Activated CD4-positive, alpha-beta T cell treated with anti-CD3 and anti-CD28 coated beads for 36 hours (primary cell): ENCODE measurements at regions not wholly inside any gene's neighbourhood (a gene's known extent, or its start where the extent isn't known, plus 50 kb on each side); places are given as distances from the start of the nearest gene placed in this dataset.
"Not testable (repeated sequence)": the region's sequence is repeated elsewhere in the genome, so short reads cannot be mapped to it uniquely, and the experiment has no call there.

ENCODE experiments used
- ATAC-seq: fragments of 200-7000 bp; cut with Tn5 transposase; one replicate; pipeline ENCODE4 v1.10.0; 2021; ENCODE audit warnings: mild to moderate bottlenecking, moderate library complexity
- CTCF ChIA-PET: fragments of 350-600 bp; sonication (Branson Sonifier 250); formaldehyde crosslinking; loops from one replicate; lab custom pipeline; 2021; ENCODE audit warnings: antibody characterized with exemption; lab: Charles Lee
- POLR2A ChIA-PET: fragments of 350-600 bp; sonication (Branson Sonifier 250); formaldehyde crosslinking; loops from one replicate; lab custom pipeline; 2021; ENCODE audit warnings: antibody characterized with exemption, inconsistent platforms; lab: Charles Lee
- DNase-seq: peaks from one replicate; pipeline ENCODE4 v3.0.0-alpha.2; 2020
- H3K27ac Mint-ChIP-seq: one replicate; pipeline ENCODE4 v1.8.0; 2021; ENCODE audit warnings: mixed read lengths
- H3K27me3 Mint-ChIP-seq: one replicate; pipeline ENCODE4 v1.8.0; 2021; ENCODE audit warnings: mixed read lengths
- H3K36me3 Mint-ChIP-seq: one replicate; pipeline ENCODE4 v1.8.0; 2021; ENCODE audit warnings: low read depth, mixed read lengths
- H3K4me1 Mint-ChIP-seq: one replicate; pipeline ENCODE4 v1.8.0; 2021; ENCODE audit warnings: mixed read lengths
- H3K4me3 Mint-ChIP-seq: one replicate; pipeline ENCODE4 v1.8.0; 2021; ENCODE audit warnings: mild to moderate bottlenecking, moderate library complexity, mixed read lengths
- H3K9me3 Mint-ChIP-seq: one replicate; pipeline ENCODE4 v1.8.0; 2021; ENCODE audit warnings: low read depth, mixed read lengths
- intact Hi-C, 2 experiments: fragments of 100-400 bp; cut with DNase I in 1 of 2; cut with micrococcal nuclease in 1 of 2; formaldehyde crosslinking; loops; one replicate each; pipeline versions ENCODE4 v1.14.2 to v1.15.1; 2022 to 2024; cut with DNase I, micrococcal nuclease

DNA sequence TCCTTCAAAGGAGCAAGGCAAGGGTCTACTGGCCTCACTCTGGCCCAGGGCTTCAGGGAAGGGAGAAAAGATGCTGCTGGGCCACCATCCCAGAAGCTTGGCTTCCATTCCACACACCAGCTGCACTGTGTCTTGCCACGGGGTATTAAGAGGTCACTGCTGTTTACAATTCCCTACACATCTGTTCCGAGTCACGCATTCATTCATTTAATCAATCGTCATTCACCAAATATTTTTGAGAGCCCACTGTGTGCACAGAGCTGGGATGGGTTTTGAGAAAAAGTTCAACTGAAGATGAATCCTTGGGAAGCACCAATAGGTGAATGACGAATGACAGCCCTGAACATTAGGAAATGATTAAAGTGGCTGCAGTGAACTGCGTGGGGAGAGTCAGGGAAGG, 101.7 kb downstream of the NAV1 start:
- peaks cover 5% of the 10 kb centered on the region for H3K27me3 Mint-ChIP-seq
- no peak overlapping the region for H3K4me3 Mint-ChIP-seq
- H3K36me3 Mint-ChIP-seq, result no peaks in the 10 kb centered on the region
- CTCF ChIA-PET, result no interaction called here
- H3K27ac Mint-ChIP-seq, result no peak overlapping the region
- H3K9me3 Mint-ChIP-seq, result no peaks in the 10 kb centered on the region
- no peak for ATAC-seq
- POLR2A ChIA-PET, result no interaction called here
- no peaks in the 10 kb centered on the region for H3K4me1 Mint-ChIP-seq
- no peak for DNase-seq
- intact Hi-C loops, result no loop called here

GRCh38 chr1:201641524-201642253, 102.8 kb downstream of the NAV1 start:
- ChIA-PET CTCF (no interaction called here), POLR2A (no interaction called here)
- no peak overlapping the region for H3K4me3 Mint-ChIP-seq
- ATAC-seq, result no peak
- intact Hi-C loops, result no loop called here
- H3K27ac Mint-ChIP-seq, result no peak overlapping the region
- peaks cover 13% of the 10 kb centered on the region for H3K27me3 Mint-ChIP-seq
- no peaks in the 10 kb centered on the region for H3K36me3 Mint-ChIP-seq
- H3K9me3 Mint-ChIP-seq, result no peaks in the 10 kb centered on the region
- DNase-seq, result no peak
- no peaks in the 10 kb centered on the region for H3K4me1 Mint-ChIP-seq

DNA sequence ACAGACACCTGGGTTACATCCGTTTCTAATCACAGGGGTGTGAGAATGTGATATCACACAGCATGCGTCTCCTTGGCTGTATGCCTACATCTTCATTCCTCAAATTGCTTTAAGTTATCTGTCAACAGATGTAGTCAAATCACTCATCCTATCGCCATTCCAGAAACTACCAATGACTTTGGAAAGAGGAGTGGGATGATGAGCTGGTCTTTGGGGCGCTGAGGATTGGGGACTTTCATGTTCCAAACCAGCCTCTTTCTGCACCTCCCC, 104.8 kb downstream of the NAV1 start:
- no peaks in the 10 kb centered on the region for H3K36me3 Mint-ChIP-seq
- CTCF ChIA-PET, result interaction anchor here (1.2 kb wide), 1 partner anchor 13 kb away, joined by 4 read pairs; no protein-coding TSS in a partner anchor
- POLR2A ChIA-PET, result no interaction called here
- peaks cover 20% of the 10 kb centered on the region for H3K27me3 Mint-ChIP-seq
- H3K27ac Mint-ChIP-seq, result no peak overlapping the region
- intact Hi-C loops, result no loop called here
- no peaks in the 10 kb centered on the region for H3K9me3 Mint-ChIP-seq
- no peak overlapping the region for H3K4me3 Mint-ChIP-seq
- DNase-seq (no peak), ATAC-seq (no peak)
- no peaks in the 10 kb centered on the region for H3K4me1 Mint-ChIP-seq

DNA sequence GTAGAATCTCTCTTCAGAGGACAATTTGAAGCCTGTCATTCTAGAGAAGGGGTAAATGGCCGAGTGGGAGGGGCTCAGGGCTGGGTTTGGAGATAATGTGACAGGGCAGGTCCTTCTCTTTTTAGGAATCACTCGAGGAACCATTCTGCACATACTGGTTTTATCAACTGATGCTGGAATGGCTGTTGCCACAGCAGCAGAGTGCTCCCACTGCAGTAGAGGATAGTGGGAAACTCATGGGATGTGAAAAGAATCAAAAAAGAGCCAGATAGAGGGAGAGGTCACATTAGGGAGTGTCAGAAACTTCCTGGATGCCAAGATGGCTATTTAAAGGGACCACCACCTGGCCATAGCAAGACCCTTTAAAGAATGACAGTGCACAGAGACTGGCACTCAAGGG, 105.3 kb downstream of the NAV1 start:
- H3K4me1 Mint-ChIP-seq, result no peaks in the 10 kb centered on the region
- H3K9me3 Mint-ChIP-seq, result no peaks in the 10 kb centered on the region

GRCh38 chr1:201645000-201645399, 106.1 kb downstream of the NAV1 start:
- H3K9me3 Mint-ChIP-seq, intact Hi-C loops, ATAC-seq, DNase-seq, POLR2A ChIA-PET, H3K4me1 Mint-ChIP-seq, CTCF ChIA-PET, H3K27ac Mint-ChIP-seq, H3K4me3 Mint-ChIP-seq, H3K36me3 Mint-ChIP-seq: not testable (repeated sequence)
- H3K27me3 Mint-ChIP-seq, result peaks cover 25% of the 10 kb centered on the region

More for the DNA sequence above, 105.3 kb downstream of the NAV1 start:
- no peak for DNase-seq
- Mint-ChIP-seq H3K27me3 (peaks cover 20% of the 10 kb centered on the region), H3K4me3 (no peak overlapping the region), H3K36me3 (no peaks in the 10 kb centered on the region), H3K27ac (no peak overlapping the region)
- no peak for ATAC-seq
- intact Hi-C loops, result no loop called here
- CTCF ChIA-PET, result interaction anchor here (1.2 kb wide), 1 partner anchor 12 kb away, joined by 4 read pairs; no protein-coding TSS in a partner anchor
- POLR2A ChIA-PET, result no interaction called here

DNA sequence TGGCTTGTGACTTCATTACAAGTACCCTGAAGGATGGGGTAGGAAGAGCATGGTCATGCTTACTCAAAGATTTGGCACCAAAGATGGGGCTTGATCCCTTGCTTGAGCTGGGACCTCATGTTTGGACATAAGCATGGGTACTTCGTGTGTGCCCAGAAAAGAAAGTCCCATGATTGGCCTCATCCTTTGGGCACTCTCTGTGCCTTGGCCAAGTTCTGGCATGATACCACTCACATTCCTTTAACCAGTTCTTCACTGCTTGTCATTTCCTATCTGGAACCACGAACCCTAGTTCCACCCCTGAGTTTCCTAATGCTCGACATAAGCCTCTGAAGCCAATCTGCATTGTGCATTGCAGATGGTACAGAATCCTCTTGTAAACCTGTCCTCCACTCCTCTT, 107.0 kb downstream of the NAV1 start:
- H3K4me3 Mint-ChIP-seq, result no peak overlapping the region
- intact Hi-C loops, result no loop called here
- ChIA-PET CTCF (no interaction called here), POLR2A (no interaction called here)
- no peak overlapping the region for H3K27ac Mint-ChIP-seq
- ATAC-seq, result no peak
- H3K27me3 Mint-ChIP-seq, result peaks cover 28% of the 10 kb centered on the region
- H3K36me3 Mint-ChIP-seq, result no peaks in the 10 kb centered on the region
- no peaks in the 10 kb centered on the region for H3K9me3 Mint-ChIP-seq
- no peak for DNase-seq
- H3K4me1 Mint-ChIP-seq, result no peaks in the 10 kb centered on the region

DNA sequence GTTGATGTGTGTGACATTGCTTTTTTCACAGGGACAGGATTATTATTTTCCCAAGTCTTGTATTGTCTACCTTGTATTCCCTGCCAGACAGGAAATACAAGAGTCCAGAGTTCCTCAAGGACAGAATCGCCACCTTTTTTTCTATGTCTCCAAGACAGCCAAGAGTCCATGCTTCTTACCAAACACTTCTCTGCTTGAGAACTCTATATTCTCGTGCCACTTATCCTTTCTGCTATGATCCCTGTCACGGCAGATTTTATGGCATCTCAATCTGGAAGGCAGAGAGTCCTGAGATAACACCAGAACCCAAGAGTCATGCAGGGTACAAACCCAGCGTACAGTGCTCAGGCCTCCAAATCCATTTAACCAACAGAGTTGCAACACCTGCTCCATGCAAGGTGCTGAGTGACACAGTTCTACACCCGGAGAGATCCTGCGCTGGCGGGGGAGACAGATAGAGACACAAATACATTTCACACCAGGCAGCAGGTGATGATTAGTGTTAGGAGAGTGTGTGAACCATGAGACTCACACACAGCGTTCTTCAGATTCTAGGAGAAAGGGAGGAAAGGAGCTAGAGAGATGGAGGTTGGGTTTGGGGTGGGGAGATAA, 107.6 kb downstream of the NAV1 start:
- Mint-ChIP-seq H3K9me3 (no peaks in the 10 kb centered on the region), H3K27me3 (peaks cover 28% of the 10 kb centered on the region), H3K27ac (no peak overlapping the region), H3K4me3 (no peak overlapping the region), H3K36me3 (no peaks in the 10 kb centered on the region), H3K4me1 (no peaks in the 10 kb centered on the region)
- no peak for ATAC-seq
- intact Hi-C loops, result no loop called here
- POLR2A ChIA-PET, result no interaction called here
- CTCF ChIA-PET, result no interaction called here
- DNase-seq, result no peak

GRCh38 chr1:201647094-201647493, 108.2 kb downstream of the NAV1 start:
- ChIA-PET POLR2A (no interaction called here), CTCF (no interaction called here)
- no peak overlapping the region for H3K4me3 Mint-ChIP-seq
- H3K27ac Mint-ChIP-seq, result no peak overlapping the region
- peaks cover 28% of the 10 kb centered on the region for H3K27me3 Mint-ChIP-seq
- ATAC-seq (no peak), DNase-seq (no peak)
- H3K36me3 Mint-ChIP-seq, result no peaks in the 10 kb centered on the region
- H3K9me3 Mint-ChIP-seq, result no peaks in the 10 kb centered on the region
- no peaks in the 10 kb centered on the region for H3K4me1 Mint-ChIP-seq
- intact Hi-C loops, result no loop called here

GRCh38 chr1:201647722-201648065, 108.8 kb downstream of the NAV1 start:
- H3K9me3 Mint-ChIP-seq, result no peaks in the 10 kb centered on the region
- intact Hi-C loops, result no loop called here
- H3K27me3 Mint-ChIP-seq, result peaks cover 28% of the 10 kb centered on the region
- DNase-seq, result no peak
- POLR2A ChIA-PET, result no interaction called here
- no peaks in the 10 kb centered on the region for H3K4me1 Mint-ChIP-seq
- no peak overlapping the region for H3K27ac Mint-ChIP-seq
- ATAC-seq, result no peak
- no peak overlapping the region for H3K4me3 Mint-ChIP-seq
- no peaks in the 10 kb centered on the region for H3K36me3 Mint-ChIP-seq
- CTCF ChIA-PET, result no interaction called here

GRCh38 chr1:201648066-201648906, 109.4 kb downstream of the NAV1 start:
- Mint-ChIP-seq H3K27ac (no peak overlapping the region), H3K4me1 (no peaks in the 10 kb centered on the region), H3K27me3 (peaks cover 28% of the 10 kb centered on the region), H3K36me3 (no peaks in the 10 kb centered on the region), H3K9me3 (no peaks in the 10 kb centered on the region), H3K4me3 (peak overlapping the region; percentile 8)
- peak; percentile 23 for DNase-seq
- ChIA-PET CTCF (no interaction called here), POLR2A (no interaction called here)
- peak; percentile 36 for ATAC-seq
- intact Hi-C loops, result no loop called here

- Mint-ChIP-seq H3K9me3 (no peaks in the 10 kb centered on the region), H3K27ac (no peak overlapping the region), H3K4me1 (no peaks in the 10 kb centered on the region), H3K27me3 (peaks cover 26% of the 10 kb centered on the region), H3K36me3 (no peaks in the 10 kb centered on the region), H3K4me3 (no peak overlapping the region)
- ChIA-PET CTCF (interaction anchor here (0.7 to 1.3 kb wide), 3 partner anchors 60 to 528 kb away, joined by 3 to 4 read pairs (median 3); no protein-coding TSS in a partner anchor), POLR2A (interaction anchor here (0.6 kb wide), 1 partner anchor 1580 kb away, joined by 6 read pairs; no protein-coding TSS in a partner anchor)
- ATAC-seq, result no peak
- no peak for DNase-seq
- intact Hi-C loops, result no loop called here
Measured at GRCh38 chr1:201648907-201649721, 110.2 kb downstream of the NAV1 start.
